ENCODE measurements at regions not wholly inside any gene's neighbourhood (a gene's known extent, or its start where the extent isn't known, plus 50 kb on each side); places are given as distances from the start of the nearest gene placed in this dataset.

DNA sequence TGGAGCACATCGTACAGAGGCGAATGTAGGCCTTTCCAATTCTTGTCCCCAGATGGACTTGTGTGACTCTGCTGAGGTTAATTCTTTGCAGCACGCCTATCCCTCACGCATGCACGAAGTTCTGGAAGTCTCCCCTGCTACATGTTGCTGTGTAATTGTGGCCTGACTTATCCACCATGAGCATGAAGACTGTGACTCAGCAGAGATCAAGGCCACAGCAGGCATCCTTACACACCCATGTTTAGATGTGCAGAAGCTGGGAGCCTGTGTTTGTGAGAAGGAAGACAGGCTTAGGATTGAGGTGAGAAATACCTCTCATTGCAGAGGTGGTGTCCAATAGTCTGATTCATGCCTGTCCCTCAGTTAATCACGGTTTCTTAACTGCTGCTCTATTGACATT is 135.6 kb downstream of the ICE1 start:
- Histone ChIP-seq H2AFZ (ENCODE audit: low read length) (no peak overlapping the region), H3K36me3 (ENCODE audit: insufficient read depth, low read length) (no peaks in the 10 kb centered on the region), H3K27ac (ENCODE audit: low read length) (no peak overlapping the region), H3K79me2 (ENCODE audit: low read length) (no peaks in the 10 kb centered on the region), H3K4me2 (ENCODE audit: low read depth, low read length, poor library complexity, severe bottlenecking) (no peak overlapping the region), H3K27me3 (ENCODE audit: low read length) (no peaks in the 10 kb centered on the region), H4K20me1 (ENCODE audit: insufficient read depth, low read depth, low read length) (no peaks in the 10 kb centered on the region), H3K9me3 (ENCODE audit: low read length) (no peaks in the 10 kb centered on the region), H3K9ac (ENCODE audit: low read length) (no peak overlapping the region), H3K4me1 (ENCODE audit: low read length) (no peaks in the 10 kb centered on the region), H3K9me2 (replicated peaks; ENCODE audit: insufficient read depth, low read length) (no peaks in the 10 kb centered on the region), H3K4me3 (ENCODE audit: low read length) (no peak overlapping the region)
- DNase-seq: no peak

DNA sequence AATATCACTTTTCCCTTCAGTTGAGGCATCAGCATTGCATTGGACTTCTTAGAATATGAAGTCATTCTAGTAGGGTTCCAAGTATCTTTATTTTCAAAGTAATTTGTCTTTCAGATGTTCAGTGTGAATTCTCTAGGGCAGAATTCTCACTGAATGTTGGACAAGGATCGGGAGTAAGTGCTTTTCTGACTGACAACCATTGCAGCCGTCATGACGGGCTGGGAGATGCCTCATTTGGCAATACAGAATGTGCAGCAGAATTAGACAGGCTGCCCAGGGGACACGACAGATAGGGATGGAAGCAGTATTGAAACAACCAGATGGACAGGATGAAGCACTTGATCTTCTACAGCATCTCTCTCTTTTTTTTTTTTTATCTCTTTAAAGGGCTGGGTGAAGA is 129.0 kb downstream of the ICE1 start:
- Histone ChIP-seq H2AFZ (ENCODE audit: low read length) (no peak overlapping the region), H3K79me2 (ENCODE audit: low read length) (no peaks in the 10 kb centered on the region), H3K4me2 (ENCODE audit: low read depth, low read length, poor library complexity, severe bottlenecking) (no peak overlapping the region), H3K27ac (ENCODE audit: low read length) (no peak overlapping the region), H3K27me3 (ENCODE audit: low read length) (no peaks in the 10 kb centered on the region), H3K9ac (ENCODE audit: low read length) (no peak overlapping the region), H3K9me2 (replicated peaks; ENCODE audit: insufficient read depth, low read length) (no peaks in the 10 kb centered on the region), H3K4me3 (ENCODE audit: low read length) (no peak overlapping the region), H3K9me3 (ENCODE audit: low read length) (no peaks in the 10 kb centered on the region), H3K36me3 (ENCODE audit: insufficient read depth, low read length) (no peaks in the 10 kb centered on the region), H4K20me1 (ENCODE audit: insufficient read depth, low read depth, low read length) (no peaks in the 10 kb centered on the region), H3K4me1 (ENCODE audit: low read length) (no peaks in the 10 kb centered on the region)
- DNase-seq: no peak

GRCh38 chr5:5546408-5546807 is 123.9 kb downstream of the ICE1 start:
- Histone ChIP-seq H3K4me1 (ENCODE audit: low read length) (no peaks in the 10 kb centered on the region), H3K27ac (ENCODE audit: low read length) (no peak overlapping the region), H3K9ac (ENCODE audit: low read length) (no peak overlapping the region), H4K20me1 (ENCODE audit: insufficient read depth, low read depth, low read length) (no peaks in the 10 kb centered on the region), H3K4me2 (ENCODE audit: low read depth, low read length, poor library complexity, severe bottlenecking) (no peak overlapping the region), H2AFZ (ENCODE audit: low read length) (no peak overlapping the region), H3K27me3 (ENCODE audit: low read length) (no peaks in the 10 kb centered on the region), H3K36me3 (ENCODE audit: insufficient read depth, low read length) (no peaks in the 10 kb centered on the region), H3K79me2 (ENCODE audit: low read length) (no peaks in the 10 kb centered on the region), H3K4me3 (ENCODE audit: low read length) (no peak overlapping the region), H3K9me2 (replicated peaks; ENCODE audit: insufficient read depth, low read length) (no peaks in the 10 kb centered on the region), H3K9me3 (ENCODE audit: low read length) (no peaks in the 10 kb centered on the region)
- no peak for DNase-seq

- Histone ChIP-seq H3K36me3 (ENCODE audit: insufficient read depth, low read length) (no peaks in the 10 kb centered on the region), H3K4me1 (ENCODE audit: low read length) (no peaks in the 10 kb centered on the region), H3K4me2 (ENCODE audit: low read depth, low read length, poor library complexity, severe bottlenecking) (no peak overlapping the region), H3K9ac (ENCODE audit: low read length) (no peak overlapping the region), H3K27me3 (ENCODE audit: low read length) (no peaks in the 10 kb centered on the region), H3K4me3 (ENCODE audit: low read length) (no peak overlapping the region), H3K9me2 (replicated peaks; ENCODE audit: insufficient read depth, low read length) (no peaks in the 10 kb centered on the region), H3K79me2 (ENCODE audit: low read length) (no peaks in the 10 kb centered on the region), H3K9me3 (ENCODE audit: low read length) (no peaks in the 10 kb centered on the region), H3K27ac (ENCODE audit: low read length) (no peak overlapping the region), H4K20me1 (ENCODE audit: insufficient read depth, low read depth, low read length) (no peaks in the 10 kb centered on the region), H2AFZ (ENCODE audit: low read length) (no peak overlapping the region)
- no peak for DNase-seq
Measured at GRCh38 chr5:5544094-5544663, 121.7 kb downstream of the ICE1 start.

DNA sequence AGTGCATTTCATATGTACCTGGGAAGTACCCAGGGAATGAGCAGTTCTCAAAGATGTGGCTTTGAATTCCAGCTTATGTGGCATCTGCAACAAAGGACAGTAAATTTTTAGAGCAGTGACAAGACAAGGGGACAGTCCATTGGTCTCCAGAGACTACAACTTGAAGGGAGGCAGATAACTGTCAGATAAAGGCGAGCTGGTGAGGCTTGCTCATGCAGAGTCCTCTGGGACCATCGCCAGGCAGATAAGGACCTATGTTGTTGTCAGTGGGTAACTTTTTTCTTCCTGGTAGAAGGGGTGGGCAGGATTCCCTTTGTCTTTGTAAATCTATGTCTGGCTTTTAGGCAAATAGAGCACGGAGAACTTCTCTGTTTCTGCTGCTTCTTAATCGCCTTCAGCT is 120.2 kb downstream of the ICE1 start:
- Histone ChIP-seq H3K4me1 (ENCODE audit: low read length) (no peaks in the 10 kb centered on the region), H3K9ac (ENCODE audit: low read length) (no peak overlapping the region), H3K4me2 (ENCODE audit: low read depth, low read length, poor library complexity, severe bottlenecking) (no peak overlapping the region), H3K27me3 (ENCODE audit: low read length) (no peaks in the 10 kb centered on the region), H2AFZ (ENCODE audit: low read length) (no peak overlapping the region), H3K9me2 (replicated peaks; ENCODE audit: insufficient read depth, low read length) (no peaks in the 10 kb centered on the region), H3K9me3 (ENCODE audit: low read length) (no peaks in the 10 kb centered on the region), H3K79me2 (ENCODE audit: low read length) (no peaks in the 10 kb centered on the region), H3K27ac (ENCODE audit: low read length) (no peak overlapping the region), H3K36me3 (ENCODE audit: insufficient read depth, low read length) (no peaks in the 10 kb centered on the region), H4K20me1 (ENCODE audit: insufficient read depth, low read depth, low read length) (no peaks in the 10 kb centered on the region), H3K4me3 (ENCODE audit: low read length) (no peak overlapping the region)
- DNase-seq: no peak

GRCh38 chr5:5540065-5540464 is 117.6 kb downstream of the ICE1 start:
- H3K27me3 ChIP-seq (ENCODE audit: low read length): no peaks in the 10 kb centered on the region

More at GRCh38 chr5:5540065-5540464, 117.6 kb downstream of the ICE1 start:
- Histone ChIP-seq H3K27ac (ENCODE audit: low read length) (no peak overlapping the region), H4K20me1 (ENCODE audit: insufficient read depth, low read depth, low read length) (no peaks in the 10 kb centered on the region), H2AFZ (ENCODE audit: low read length) (no peak overlapping the region), H3K4me3 (ENCODE audit: low read length) (no peak overlapping the region), H3K9ac (ENCODE audit: low read length) (no peak overlapping the region), H3K79me2 (ENCODE audit: low read length) (no peaks in the 10 kb centered on the region), H3K4me2 (ENCODE audit: low read depth, low read length, poor library complexity, severe bottlenecking) (no peak overlapping the region), H3K36me3 (ENCODE audit: insufficient read depth, low read length) (no peaks in the 10 kb centered on the region), H3K9me2 (replicated peaks; ENCODE audit: insufficient read depth, low read length) (no peaks in the 10 kb centered on the region), H3K9me3 (ENCODE audit: low read length) (no peaks in the 10 kb centered on the region), H3K4me1 (ENCODE audit: low read length) (no peaks in the 10 kb centered on the region)
- DNase-seq: no peak
